ENCODE measurements at regions not wholly inside any gene's neighbourhood (a gene's known extent, or its start where the extent isn't known, plus 50 kb on each side); places are given as distances from the start of the nearest gene placed in this dataset.

GRCh38 chr6:10278746-10279145 lies 136.1 kb downstream of the TFAP2A start:
- no peak overlapping the region for H3K4me3 ChIP-seq
- no peaks in the 10 kb centered on the region for H3K9me3 ChIP-seq
- no peak overlapping the region for H3K27ac ChIP-seq
- no peak for DNase-seq
- no peaks in the 10 kb centered on the region for H3K36me3 ChIP-seq
- TF ChIP-seq CTCF (IDR thresholded peaks at IDR 0.05) (no peak), POLR2A (IDR thresholded peaks at IDR 0.05) (no peak)
- H3K27me3 ChIP-seq: no peaks in the 10 kb centered on the region
- no peaks in the 10 kb centered on the region for H3K4me1 ChIP-seq
- intact Hi-C loops (cut with DNase I; ENCODE audit: low total_unique reads): no loop called here

DNA sequence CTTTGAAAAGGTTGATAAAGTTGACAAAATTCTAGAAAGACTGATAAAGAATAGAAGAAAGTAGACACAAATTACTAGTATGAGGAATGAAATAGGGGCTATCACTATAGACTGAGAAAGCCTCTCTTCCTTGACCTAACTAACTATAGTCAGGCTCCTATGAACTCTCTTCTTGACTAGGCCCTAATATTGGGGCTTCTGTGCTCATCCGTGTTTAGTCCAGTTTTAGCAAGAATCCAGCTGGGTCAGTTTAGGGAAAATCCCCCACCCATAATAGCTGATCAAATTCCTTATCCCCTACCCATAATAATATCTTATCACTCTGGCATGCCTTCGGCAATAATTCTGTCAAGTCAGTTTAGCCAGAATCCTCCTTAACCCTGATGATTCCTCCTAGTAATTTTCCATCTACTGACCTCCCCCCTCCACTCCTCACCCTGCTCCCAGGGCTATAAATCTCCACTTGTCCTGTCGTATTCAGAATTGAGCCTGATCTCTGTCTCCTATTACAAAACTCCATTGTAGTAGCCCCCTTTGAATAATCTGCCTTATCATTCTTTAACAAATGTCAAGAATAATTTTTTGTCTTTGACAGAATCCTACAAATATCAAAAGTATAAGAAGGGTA lies 138.1 kb downstream of the TFAP2A start:
- TF ChIP-seq CTCF (IDR thresholded peaks at IDR 0.05) (no peak), POLR2A (IDR thresholded peaks at IDR 0.05) (no peak)
- intact Hi-C loops (cut with DNase I; ENCODE audit: low total_unique reads): no loop called here

GRCh38 chr6:10276106-10276505 lies 138.8 kb downstream of the TFAP2A start:
- intact Hi-C loops (cut with DNase I; ENCODE audit: low total_unique reads): no loop called here
- Histone ChIP-seq H3K4me1 (no peaks in the 10 kb centered on the region), H3K27me3 (no peaks in the 10 kb centered on the region), H3K9me3 (no peaks in the 10 kb centered on the region), H3K27ac (no peak overlapping the region), H3K36me3 (no peaks in the 10 kb centered on the region), H3K4me3 (no peak overlapping the region)
- DNase-seq: no peak
- TF ChIP-seq POLR2A (IDR thresholded peaks at IDR 0.05): no peak
- no peak for TF ChIP-seq CTCF (IDR thresholded peaks at IDR 0.05)

More for the DNA sequence above, 138.1 kb downstream of the TFAP2A start:
- Histone ChIP-seq H3K4me3 (no peak overlapping the region), H3K4me1 (no peaks in the 10 kb centered on the region), H3K9me3 (no peaks in the 10 kb centered on the region), H3K36me3 (no peaks in the 10 kb centered on the region), H3K27me3 (no peaks in the 10 kb centered on the region), H3K27ac (no peak overlapping the region)
- DNase-seq: no peak

DNA sequence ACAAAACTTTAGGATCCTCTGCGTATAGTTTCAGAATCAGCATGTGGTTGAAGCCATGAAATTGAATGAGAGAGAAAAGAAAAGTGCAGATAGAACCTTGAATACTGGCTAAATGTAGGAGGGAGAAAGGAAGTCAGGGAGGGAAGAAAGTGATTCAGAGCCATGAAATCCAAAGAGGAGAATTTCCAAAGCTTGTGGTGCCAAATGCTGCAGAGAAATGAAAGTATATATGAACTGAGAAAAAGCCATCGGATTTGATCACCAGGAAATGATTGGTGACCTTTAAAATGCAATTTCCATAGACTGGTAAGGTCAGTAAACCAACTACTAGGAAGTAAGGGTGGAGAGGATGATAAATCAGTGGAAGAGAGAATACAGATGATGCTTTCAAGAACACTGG lies 142.3 kb downstream of the TFAP2A start:
- TF ChIP-seq POLR2A (IDR thresholded peaks at IDR 0.05): no peak
- no peak for TF ChIP-seq CTCF (IDR thresholded peaks at IDR 0.05)
- Histone ChIP-seq H3K27me3 (no peaks in the 10 kb centered on the region), H3K36me3 (no peaks in the 10 kb centered on the region), H3K4me3 (no peak overlapping the region), H3K9me3 (no peaks in the 10 kb centered on the region), H3K4me1 (no peaks in the 10 kb centered on the region), H3K27ac (no peak overlapping the region)
- no peak for DNase-seq
- intact Hi-C loops (cut with DNase I; ENCODE audit: low total_unique reads): no loop called here

GRCh38 chr6:10271982-10272381 lies 142.9 kb downstream of the TFAP2A start:
- Histone ChIP-seq H3K4me3 (no peak overlapping the region), H3K9me3 (no peaks in the 10 kb centered on the region), H3K36me3 (no peaks in the 10 kb centered on the region), H3K4me1 (no peaks in the 10 kb centered on the region), H3K27me3 (no peaks in the 10 kb centered on the region), H3K27ac (no peak overlapping the region)
- no peak for TF ChIP-seq POLR2A (IDR thresholded peaks at IDR 0.05)
- no peak for TF ChIP-seq CTCF (IDR thresholded peaks at IDR 0.05)
- intact Hi-C loops (cut with DNase I; ENCODE audit: low total_unique reads): no loop called here
- DNase-seq: no peak

Data from uterus (tissue), 3 donors.